Parathyroid adenoma (tissue), 2 donors: ENCODE measurements at regions not wholly inside any gene's neighbourhood (a gene's known extent, or its start where the extent isn't known, plus 50 kb on each side); places are given as distances from the start of the nearest gene placed in this dataset.

ENCODE experiments used
- H2AFZ ChIP-seq: fragments of 300-600 bp; sonication (generic); one replicate; pipeline ENCODE4 v1.7.0; 2017; ENCODE audit warnings: antibody characterized with exemption, mild to moderate bottlenecking
- H3K27ac ChIP-seq: fragments of 300-600 bp; sonication (generic); one replicate; pipeline ENCODE4 v1.7.0; 2017
- H3K27me3 ChIP-seq: fragments of 300-600 bp; sonication (generic); one replicate; pipeline ENCODE4 v1.7.0; 2017; ENCODE audit warnings: low read length; ENCODE audit not compliant: control insufficient read depth, insufficient read depth
- H3K36me3 ChIP-seq: fragments of 300-600 bp; sonication (generic); one replicate; pipeline ENCODE4 v1.7.0; 2017; ENCODE audit warnings: low read length; ENCODE audit not compliant: control insufficient read depth, insufficient read depth
- H3K4me1 ChIP-seq: fragments of 300-600 bp; sonication (generic); one replicate; pipeline ENCODE4 v1.7.0; 2017; ENCODE audit warnings: control low read depth
- H3K4me2 ChIP-seq: fragments of 300-600 bp; sonication (generic); one replicate; pipeline ENCODE4 v1.7.0; 2017; ENCODE audit warnings: low read length
- H3K4me3 ChIP-seq: fragments of 300-600 bp; sonication (generic); one replicate; pipeline ENCODE4 v1.7.0; 2017; ENCODE audit warnings: low read depth, low read length
- H3K79me2 ChIP-seq: fragments of 300-600 bp; sonication (generic); one replicate; pipeline ENCODE4 v1.7.0; 2017; ENCODE audit warnings: control low read depth
- H3K9ac ChIP-seq: fragments of 300-600 bp; sonication (generic); one replicate; pipeline ENCODE4 v1.7.0; 2017; ENCODE audit warnings: mild to moderate bottlenecking
- H3K9me3 ChIP-seq: fragments of 300-600 bp; sonication (generic); one replicate; pipeline ENCODE4 v1.7.0; 2017; ENCODE audit warnings: low read length; ENCODE audit not compliant: control insufficient read depth
- CTCF ChIP-seq: fragments of 300-600 bp; sonication (generic); IDR thresholded peaks from one replicate; pipeline ENCODE4 v1.7.0; 2017; ENCODE audit warnings: antibody characterized with exemption, mild to moderate bottlenecking
- donor health status: primary hyperparathyroidism.

GRCh38 chr4:116361790-116362189 is 723.6 kb downstream of the TRAM1L1 start:
- Histone ChIP-seq H3K4me3 (no peak overlapping the region), H3K27me3 (no peaks in the 10 kb centered on the region), H3K9me3 (no peaks in the 10 kb centered on the region), H3K27ac (no peak overlapping the region), H3K9ac (no peak overlapping the region), H3K36me3 (no peaks in the 10 kb centered on the region), H3K4me2 (no peak overlapping the region), H3K4me1 (no peaks in the 10 kb centered on the region), H2AFZ (no peak overlapping the region), H3K79me2 (no peaks in the 10 kb centered on the region)
- no peak for TF ChIP-seq CTCF

GRCh38 chr4:116358633-116359222 is 726.6 kb downstream of the TRAM1L1 start:
- Histone ChIP-seq H3K9ac (no peak overlapping the region), H3K4me3 (no peak overlapping the region), H3K79me2 (no peaks in the 10 kb centered on the region), H3K4me1 (no peaks in the 10 kb centered on the region), H3K27ac (no peak overlapping the region), H3K27me3 (no peaks in the 10 kb centered on the region), H3K9me3 (no peaks in the 10 kb centered on the region), H3K36me3 (no peaks in the 10 kb centered on the region), H2AFZ (no peak overlapping the region), H3K4me2 (no peak overlapping the region)
- no peak for TF ChIP-seq CTCF

- no peaks in the 10 kb centered on the region for H3K27me3 ChIP-seq
- H2AFZ ChIP-seq, result no peak overlapping the region
- no peak for TF ChIP-seq CTCF
- no peaks in the 10 kb centered on the region for H3K36me3 ChIP-seq
- no peak overlapping the region for H3K9ac ChIP-seq
- H3K4me3 ChIP-seq, result no peak overlapping the region
- H3K79me2 ChIP-seq, result no peaks in the 10 kb centered on the region
- no peak overlapping the region for H3K4me2 ChIP-seq
- H3K4me1 ChIP-seq, result no peaks in the 10 kb centered on the region
- no peak overlapping the region for H3K27ac ChIP-seq
- no peaks in the 10 kb centered on the region for H3K9me3 ChIP-seq
Measured at GRCh38 chr4:116357758-116358157, 727.6 kb downstream of the TRAM1L1 start.

GRCh38 chr4:116346750-116347149 is 738.6 kb downstream of the TRAM1L1 start:
- no peak for TF ChIP-seq CTCF

GRCh38 chr4:116343809-116344208 is 741.6 kb downstream of the TRAM1L1 start:
- H3K27me3 ChIP-seq, result no peaks in the 10 kb centered on the region

More at GRCh38 chr4:116346750-116347149, 738.6 kb downstream of the TRAM1L1 start:
- Histone ChIP-seq H3K4me3 (no peak overlapping the region), H3K9me3 (no peaks in the 10 kb centered on the region), H3K9ac (no peak overlapping the region), H3K4me1 (no peaks in the 10 kb centered on the region), H3K36me3 (no peaks in the 10 kb centered on the region), H3K79me2 (no peaks in the 10 kb centered on the region), H3K27ac (no peak overlapping the region), H3K4me2 (no peak overlapping the region), H3K27me3 (no peaks in the 10 kb centered on the region), H2AFZ (no peak overlapping the region)

More at GRCh38 chr4:116343809-116344208, 741.6 kb downstream of the TRAM1L1 start:
- H3K9me3 ChIP-seq, result no peaks in the 10 kb centered on the region
- no peak overlapping the region for H3K4me3 ChIP-seq
- H3K27ac ChIP-seq, result no peak overlapping the region
- no peaks in the 10 kb centered on the region for H3K4me1 ChIP-seq
- H2AFZ ChIP-seq, result no peak overlapping the region
- H3K4me2 ChIP-seq, result no peak overlapping the region
- no peaks in the 10 kb centered on the region for H3K79me2 ChIP-seq
- no peak for TF ChIP-seq CTCF
- no peak overlapping the region for H3K9ac ChIP-seq
- no peaks in the 10 kb centered on the region for H3K36me3 ChIP-seq
